Activated naive CD8-positive, alpha-beta T cell treated with anti-CD3 and anti-CD28 coated beads, Interleukin-2, amount 50 U/mL, for 16 hours (primary cell): ENCODE measurements at regions not wholly inside any gene's neighbourhood (a gene's known extent, or its start where the extent isn't known, plus 50 kb on each side); places are given as distances from the start of the nearest gene placed in this dataset.

Source experiments
- DNase-seq: peaks from one replicate; pipeline ENCODE4 v3.0.0-alpha.2; 2020; ENCODE audit warnings: low read depth, low spot score

GRCh38 chr6:10048370-10049297 lies 366.2 kb downstream of the TFAP2A start:
- no peak for DNase-seq

DNA sequence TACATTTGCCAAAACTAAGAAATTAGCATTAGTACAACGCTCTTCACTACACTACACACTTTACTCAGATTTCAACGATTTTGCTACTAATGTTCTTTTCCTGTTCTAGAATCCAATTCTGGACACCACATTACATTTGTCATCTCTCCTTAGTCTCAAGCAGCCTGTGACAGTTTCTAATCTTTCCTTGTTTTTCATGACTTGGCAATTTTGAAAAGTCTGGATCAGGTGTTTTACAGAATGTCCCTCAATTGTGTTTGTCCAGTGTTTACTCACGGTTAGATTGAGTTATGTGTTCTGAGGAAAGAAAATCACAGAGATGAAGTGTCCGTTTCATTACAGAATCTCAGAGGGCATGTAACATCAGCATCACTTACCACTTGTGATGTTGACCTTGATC lies 372.6 kb downstream of the TFAP2A start:
- no peak for DNase-seq

- no peak for DNase-seq
Observed at GRCh38 chr6:10033223-10033829, 381.5 kb downstream of the TFAP2A start.

GRCh38 chr6:10031617-10032016 lies 383.3 kb downstream of the TFAP2A start:
- DNase-seq = no peak

- no peak for DNase-seq
Observed at GRCh38 chr6:10030942-10031537, 383.8 kb downstream of the TFAP2A start.

DNA sequence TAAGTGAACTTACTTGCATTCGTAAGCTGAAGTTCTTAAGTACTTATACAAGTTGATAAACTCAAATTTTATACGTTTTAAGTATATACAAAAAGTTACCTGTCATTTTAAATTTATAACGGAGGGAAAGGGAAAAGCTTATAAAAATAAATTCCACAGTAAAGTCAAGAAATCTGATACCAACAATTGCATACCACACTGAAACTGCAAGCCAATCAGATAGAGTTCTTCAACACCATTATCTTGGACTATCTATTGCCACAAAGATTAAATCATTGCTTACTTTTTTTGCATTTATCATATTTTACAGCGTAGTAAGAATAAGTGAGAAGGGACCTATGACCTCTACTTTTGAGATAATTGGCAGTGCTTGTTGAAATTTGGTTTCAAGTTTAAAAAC lies 386.7 kb downstream of the TFAP2A start:
- DNase-seq = no peak

- no peak for DNase-seq
Observed at GRCh38 chr6:10019851-10020250, 395.0 kb downstream of the TFAP2A start.

DNA sequence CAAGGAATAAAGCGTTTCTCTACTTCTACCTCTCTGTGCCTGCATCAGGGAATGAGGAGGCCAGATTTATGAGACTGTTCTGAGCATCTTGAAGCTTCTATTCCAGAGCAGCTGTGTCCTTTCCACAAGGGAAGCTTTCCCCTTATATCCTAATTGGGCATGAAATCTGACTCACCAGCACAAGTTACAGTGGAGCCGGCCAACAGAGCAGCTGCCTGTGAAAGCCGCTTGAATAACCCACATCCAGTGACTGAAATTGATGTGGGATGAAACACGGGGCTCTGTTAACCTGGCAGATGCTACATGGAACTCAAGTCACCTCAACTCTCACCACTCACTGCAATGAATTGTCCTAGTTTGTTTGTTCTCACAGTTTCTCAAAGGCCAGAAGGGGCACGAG lies 400.3 kb downstream of the TFAP2A start:
- no peak for DNase-seq

- DNase-seq = no peak
Observed at GRCh38 chr6:10000551-10000950, 414.3 kb downstream of the TFAP2A start.

- no peak for DNase-seq
Observed at GRCh38 chr6:9999796-10000195, 415.1 kb downstream of the TFAP2A start.

DNA sequence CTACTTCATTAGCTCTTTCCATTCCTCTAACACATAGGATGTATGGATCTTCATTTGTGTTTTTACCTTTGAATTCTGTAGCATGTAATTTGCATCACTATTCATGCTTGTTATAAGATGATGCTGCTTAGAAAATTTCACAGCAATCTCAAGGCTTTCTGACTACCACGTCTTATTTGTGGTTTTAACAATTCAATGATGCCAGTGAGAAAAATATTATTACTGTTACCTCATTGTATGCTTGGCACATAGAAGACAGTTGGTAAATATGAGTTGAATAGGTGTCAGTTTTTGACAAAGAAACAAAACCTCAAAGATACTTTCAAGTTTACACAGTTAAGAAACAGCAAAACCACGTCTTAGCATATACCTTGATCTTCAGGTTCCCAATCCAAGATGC lies 428.6 kb downstream of the TFAP2A start:
- no peak for DNase-seq

GRCh38 chr6:9985481-9985880 lies 429.4 kb downstream of the TFAP2A start:
- no peak for DNase-seq

GRCh38 chr6:9984607-9985006 lies 430.3 kb downstream of the TFAP2A start:
- DNase-seq = no peak

GRCh38 chr6:9983168-9983567 lies 431.7 kb downstream of the TFAP2A start:
- DNase-seq = no peak

DNA sequence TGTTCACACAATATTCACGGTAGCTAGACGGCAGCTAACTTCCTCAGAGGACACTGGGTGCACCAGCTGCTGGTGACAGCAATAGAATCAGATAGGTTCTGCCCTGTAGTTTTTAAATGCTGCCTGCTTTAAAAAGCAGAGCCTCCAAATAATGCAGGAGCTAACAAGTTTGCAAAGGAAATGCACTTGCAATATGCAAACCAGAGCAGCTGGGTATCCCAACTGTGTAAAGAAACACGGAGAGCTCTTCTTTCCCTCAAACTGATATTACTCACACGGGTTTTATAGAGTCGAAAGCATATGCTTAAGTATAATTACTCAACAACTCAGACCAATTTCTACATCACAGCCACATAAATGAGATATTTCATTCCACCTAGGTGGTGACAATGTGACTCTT lies 432.7 kb downstream of the TFAP2A start:
- no peak for DNase-seq

- DNase-seq = no peak
Observed at GRCh38 chr6:9979996-9980395, 434.9 kb downstream of the TFAP2A start.

- no peak for DNase-seq
Observed at GRCh38 chr6:9978480-9978879, 436.4 kb downstream of the TFAP2A start.

- no peak for DNase-seq
Observed at GRCh38 chr6:9977411-9977810, 437.5 kb downstream of the TFAP2A start.

DNA sequence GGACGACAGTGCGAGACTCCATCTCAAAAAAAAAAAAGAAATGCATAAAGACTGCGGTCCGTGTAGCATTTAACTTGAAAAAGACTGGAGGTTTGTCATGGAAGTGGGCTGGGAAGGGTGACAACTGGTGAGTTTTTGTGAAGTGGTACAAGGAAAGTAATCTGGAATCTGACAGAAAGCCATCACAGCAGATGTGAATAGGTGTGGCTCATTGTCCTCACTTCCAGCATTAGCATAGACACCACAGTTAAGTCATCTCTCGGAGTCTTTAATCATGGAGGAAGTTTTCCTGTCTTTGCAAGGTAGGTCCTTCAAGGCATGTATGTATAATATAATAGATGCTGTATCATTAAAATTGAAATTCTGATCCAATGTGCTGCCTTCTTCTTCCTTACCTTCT lies 453.2 kb downstream of the TFAP2A start:
- no peak for DNase-seq

DNA sequence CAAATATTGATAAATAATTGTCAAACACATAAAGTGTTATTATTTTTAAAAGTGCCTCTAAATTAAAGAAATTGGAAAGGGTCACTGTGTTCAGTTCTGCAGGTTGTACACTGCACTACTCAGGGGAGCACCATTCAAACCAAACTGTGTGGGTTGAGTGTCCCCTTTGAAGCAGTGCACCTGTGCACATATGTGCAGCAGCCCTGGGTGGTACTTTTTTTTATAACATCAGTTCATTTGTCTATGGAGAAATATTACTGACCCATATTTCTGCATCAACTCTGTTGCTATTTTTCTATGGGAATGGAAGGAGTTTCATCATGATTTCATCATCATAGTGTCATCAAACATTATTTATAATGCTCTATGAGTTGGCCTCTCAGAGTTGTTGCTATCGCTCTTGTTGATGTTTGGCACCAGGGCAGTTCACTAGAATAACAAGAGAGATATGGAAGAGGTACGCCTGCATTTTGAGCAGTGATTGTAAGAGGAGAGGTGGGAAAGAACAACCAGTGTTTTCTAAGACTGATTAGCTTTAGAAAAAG lies 457.6 kb downstream of the TFAP2A start:
- DNase-seq = no peak

DNA sequence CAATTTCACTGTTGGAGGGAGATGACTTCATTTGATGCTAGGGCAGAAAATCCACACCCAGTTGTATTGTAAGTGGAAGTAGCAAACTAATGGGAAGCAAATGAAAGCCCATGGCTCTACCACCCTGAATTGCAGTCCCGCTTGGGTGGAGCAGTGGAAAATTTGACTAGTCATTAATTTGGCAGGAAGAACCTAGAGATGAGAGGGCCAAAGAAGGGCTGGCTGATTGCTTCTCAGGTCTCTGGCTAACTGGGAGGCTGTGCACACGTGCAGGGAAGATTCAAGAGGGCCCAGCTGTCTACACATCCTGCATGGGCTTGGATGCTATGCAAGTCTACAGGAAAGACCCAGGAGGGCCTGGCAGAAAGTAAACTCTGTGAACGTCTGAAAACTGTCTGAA lies 466.2 kb downstream of the TFAP2A start:
- DNase-seq = no peak

DNA sequence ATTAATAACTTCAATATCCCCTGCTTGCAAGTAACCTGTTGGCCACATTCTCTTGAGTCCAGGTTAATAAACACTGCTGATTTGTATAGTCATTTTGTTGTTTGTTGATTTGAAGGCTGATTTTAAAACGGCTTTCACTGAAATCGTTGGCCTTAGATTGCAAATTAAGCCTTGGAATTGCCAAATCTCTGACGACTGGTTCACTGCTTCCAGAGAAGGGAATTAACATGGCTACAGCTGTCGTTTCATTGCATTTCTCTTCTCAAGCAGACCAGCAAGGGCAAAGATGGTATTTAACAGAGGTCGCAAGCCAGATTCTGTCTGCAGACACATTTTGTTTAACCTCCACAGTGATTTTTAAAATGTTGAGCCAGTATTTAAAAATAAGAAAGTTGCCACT lies 470.9 kb downstream of the TFAP2A start:
- DNase-seq = no peak

DNA sequence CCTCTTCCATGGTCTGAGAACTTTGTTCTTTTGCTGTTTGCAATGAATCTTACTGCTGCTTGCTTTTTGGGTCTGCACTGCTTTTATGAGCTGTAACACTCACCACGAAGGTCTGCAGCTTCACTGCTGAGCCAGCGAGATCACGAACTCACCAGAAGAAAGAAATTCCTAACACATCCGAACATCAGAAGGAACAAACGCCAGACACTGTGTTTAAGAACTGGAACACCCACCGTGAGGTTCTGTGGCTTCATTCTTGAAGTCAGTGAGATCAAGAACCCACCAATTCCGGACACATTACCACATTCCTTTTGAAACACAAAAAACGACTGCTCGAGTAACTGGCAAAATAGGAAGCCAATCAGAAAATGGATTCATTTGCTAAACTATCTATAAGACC lies 471.8 kb downstream of the TFAP2A start:
- DNase-seq = no peak
